ENCODE measurements at regions not wholly inside any gene's neighbourhood (a gene's known extent, or its start where the extent isn't known, plus 50 kb on each side); places are given as distances from the start of the nearest gene placed in this dataset.

- DNase-seq (ENCODE audit: low read depth) = no peak
- H3K4me3 ChIP-seq (ENCODE audit: low read depth, low read length) = no peak overlapping the region
- TF ChIP-seq POLR2A (IDR thresholded peaks at IDR 0.05; ENCODE audit: extremely low read depth, insufficient read length) = no peak
- TF ChIP-seq MYC (IDR thresholded peaks at IDR 0.05; ENCODE audit: low read depth, low read length) = no peak
- TF ChIP-seq MAX (IDR thresholded peaks at IDR 0.05; ENCODE audit: low read depth, low read length) = no peak
- no peak for TF ChIP-seq CTCF (IDR thresholded peaks at IDR 0.05; ENCODE audit: low read depth, low read length)
These were observed 75.5 kb upstream of the RANBP3L start for GRCh38 chr5:36377192-36377591.

- H3K4me3 ChIP-seq (ENCODE audit: low read depth, low read length) = no peak overlapping the region
- DNase-seq (ENCODE audit: low read depth) = no peak
- TF ChIP-seq POLR2A (IDR thresholded peaks at IDR 0.05; ENCODE audit: extremely low read depth, insufficient read length) (no peak), CTCF (IDR thresholded peaks at IDR 0.05; ENCODE audit: low read depth, low read length) (no peak), MYC (IDR thresholded peaks at IDR 0.05; ENCODE audit: low read depth, low read length) (no peak), MAX (IDR thresholded peaks at IDR 0.05; ENCODE audit: low read depth, low read length) (no peak)
These were observed 76.8 kb upstream of the RANBP3L start for GRCh38 chr5:36378551-36378950.

- DNase-seq (ENCODE audit: low read depth) = no peak
- TF ChIP-seq POLR2A (IDR thresholded peaks at IDR 0.05; ENCODE audit: extremely low read depth, insufficient read length) = no peak
- no peak for TF ChIP-seq MYC (IDR thresholded peaks at IDR 0.05; ENCODE audit: low read depth, low read length)
- TF ChIP-seq CTCF (IDR thresholded peaks at IDR 0.05; ENCODE audit: low read depth, low read length) = no peak
- TF ChIP-seq MAX (IDR thresholded peaks at IDR 0.05; ENCODE audit: low read depth, low read length) = no peak
- no peak overlapping the region for H3K4me3 ChIP-seq (ENCODE audit: low read depth, low read length)
These were observed 81.2 kb upstream of the RANBP3L start for GRCh38 chr5:36382890-36383289.

GRCh38 chr5:36383942-36384341, 82.2 kb upstream of the RANBP3L start:
- TF ChIP-seq MYC (IDR thresholded peaks at IDR 0.05; ENCODE audit: low read depth, low read length) = no peak
- no peak for TF ChIP-seq CTCF (IDR thresholded peaks at IDR 0.05; ENCODE audit: low read depth, low read length)
- no peak for TF ChIP-seq MAX (IDR thresholded peaks at IDR 0.05; ENCODE audit: low read depth, low read length)
- no peak for TF ChIP-seq POLR2A (IDR thresholded peaks at IDR 0.05; ENCODE audit: extremely low read depth, insufficient read length)
- no peak for DNase-seq (ENCODE audit: low read depth)
- H3K4me3 ChIP-seq (ENCODE audit: low read depth, low read length) = no peak overlapping the region

- no peak for TF ChIP-seq MYC (IDR thresholded peaks at IDR 0.05; ENCODE audit: low read depth, low read length)
- no peak for TF ChIP-seq MAX (IDR thresholded peaks at IDR 0.05; ENCODE audit: low read depth, low read length)
- no peak for TF ChIP-seq CTCF (IDR thresholded peaks at IDR 0.05; ENCODE audit: low read depth, low read length)
- DNase-seq (ENCODE audit: low read depth) = no peak
- no peak overlapping the region for H3K4me3 ChIP-seq (ENCODE audit: low read depth, low read length)
These were observed 83.1 kb upstream of the RANBP3L start for GRCh38 chr5:36384845-36385244.

GRCh38 chr5:36385495-36385894, 83.8 kb upstream of the RANBP3L start:
- no peak overlapping the region for H3K4me3 ChIP-seq (ENCODE audit: low read depth, low read length)
- DNase-seq (ENCODE audit: low read depth) = no peak
- TF ChIP-seq MYC (IDR thresholded peaks at IDR 0.05; ENCODE audit: low read depth, low read length) (no peak), CTCF (IDR thresholded peaks at IDR 0.05; ENCODE audit: low read depth, low read length) (no peak), POLR2A (IDR thresholded peaks at IDR 0.05; ENCODE audit: extremely low read depth, insufficient read length) (no peak), MAX (IDR thresholded peaks at IDR 0.05; ENCODE audit: low read depth, low read length) (no peak)
